GM21723 (cell line): ENCODE measurements at regions not wholly inside any gene's neighbourhood (a gene's known extent, or its start where the extent isn't known, plus 50 kb on each side); places are given as distances from the start of the nearest gene placed in this dataset.

Experiments used
- ATAC-seq: cut with Tn5 transposase; IDR thresholded peaks from one replicate; pipeline ENCODE4 v1.9.1; 2021; ENCODE audit warnings: mild to moderate bottlenecking, moderate library complexity; ENCODE audit not compliant: unreplicated experiment

- ATAC-seq = no peak
These were observed 136.0 kb upstream of the GLI2 start for GRCh38 chr2:120599656-120600055.

- no peak for ATAC-seq
These were observed 135.3 kb upstream of the GLI2 start for GRCh38 chr2:120600335-120600734.

- ATAC-seq = no peak
These were observed 134.9 kb upstream of the GLI2 start for GRCh38 chr2:120600786-120601185.

GRCh38 chr2:120601566-120601965 lies 134.1 kb upstream of the GLI2 start:
- no peak for ATAC-seq

GRCh38 chr2:120602251-120602650 lies 133.4 kb upstream of the GLI2 start:
- ATAC-seq = no peak

- ATAC-seq = no peak
These were observed 130.9 kb upstream of the GLI2 start for GRCh38 chr2:120604767-120605166.

GRCh38 chr2:120605231-120605935 lies 130.3 kb upstream of the GLI2 start:
- ATAC-seq = no peak

GRCh38 chr2:120606280-120606679 lies 129.4 kb upstream of the GLI2 start:
- ATAC-seq = no peak

- ATAC-seq = no peak
These were observed 128.7 kb upstream of the GLI2 start for GRCh38 chr2:120606931-120607330.

GRCh38 chr2:120607506-120607905 lies 128.2 kb upstream of the GLI2 start:
- ATAC-seq = no peak

- no peak for ATAC-seq
These were observed 127.7 kb upstream of the GLI2 start for GRCh38 chr2:120607996-120608395.

GRCh38 chr2:120609826-120610395 lies 125.8 kb upstream of the GLI2 start:
- ATAC-seq = no peak

- ATAC-seq = no peak
These were observed 124.7 kb upstream of the GLI2 start for GRCh38 chr2:120611016-120611415.

GRCh38 chr2:120611961-120612360 lies 123.7 kb upstream of the GLI2 start:
- no peak for ATAC-seq

- ATAC-seq = no peak
These were observed 123.2 kb upstream of the GLI2 start for GRCh38 chr2:120612471-120612870.

- ATAC-seq = no peak
These were observed 122.7 kb upstream of the GLI2 start for GRCh38 chr2:120612931-120613330.

GRCh38 chr2:120613742-120614571 lies 121.7 kb upstream of the GLI2 start:
- no peak for ATAC-seq

GRCh38 chr2:120614901-120615300 lies 120.8 kb upstream of the GLI2 start:
- no peak for ATAC-seq

- ATAC-seq = no peak
These were observed 119.4 kb upstream of the GLI2 start for GRCh38 chr2:120616261-120616660.

- no peak for ATAC-seq
These were observed 118.6 kb upstream of the GLI2 start for GRCh38 chr2:120617055-120617454.

GRCh38 chr2:120618830-120619229 lies 116.8 kb upstream of the GLI2 start:
- no peak for ATAC-seq

- no peak for ATAC-seq
These were observed 116.1 kb upstream of the GLI2 start for GRCh38 chr2:120619579-120619978.
